HL-60 (cell line): ENCODE measurements at regions not wholly inside any gene's neighbourhood (a gene's known extent, or its start where the extent isn't known, plus 50 kb on each side); places are given as distances from the start of the nearest gene placed in this dataset.

Experiments
- DNase-seq, 2 experiments: peaks; one replicate each; pipeline ENCODE4 v3.0.0-alpha.2; 2010 to 2020; ENCODE audit warnings: low read depth in 1 of 2, low spot score in 1 of 2
- H3K27ac ChIP-seq: fragments of 250-450 bp; sonication (Bioruptor Pico); replicated peaks from 2 replicates; pipeline ENCODE4 v1.5.1; 2020; ENCODE audit warnings: mild to moderate bottlenecking, moderate library complexity
- H3K27me3 ChIP-seq: fragments of 250-450 bp; sonication (Bioruptor Pico); 2 replicates; pipeline ENCODE4 v1.5.1; 2021; ENCODE audit warnings: mild to moderate bottlenecking, moderate library complexity; ENCODE audit not compliant: insufficient read depth, poor library complexity, severe bottlenecking
- H3K4me3 ChIP-seq: replicated peaks from 2 replicates; pipeline ENCODE4 v1.5.1; 2011; ENCODE audit warnings: mild to moderate bottlenecking, control low read depth, low read length; ENCODE audit not compliant: insufficient read depth
- CTCF ChIP-seq: IDR thresholded peaks from one replicate; pipeline ENCODE4 v1.5.1; 2011; ENCODE audit warnings: low read length, control low read depth, inconsistent platforms; ENCODE audit not compliant: insufficient read depth
- GABPA ChIP-seq: IDR thresholded peaks from 2 replicates; pipeline ENCODE4 v1.6.1; 2012; ENCODE audit warnings: low read depth
- POLR2AphosphoS5 ChIP-seq: IDR thresholded peaks from 2 replicates; pipeline ENCODE4 v1.6.1; 2012; ENCODE audit warnings: low read depth
- REST ChIP-seq: IDR thresholded peaks from 2 replicates; pipeline ENCODE4 v1.6.1; 2012; ENCODE audit warnings: low read depth; ENCODE audit not compliant: insufficient replicate concordance
- SPI1 ChIP-seq: IDR thresholded peaks from 2 replicates; pipeline ENCODE4 v1.6.1; 2012; ENCODE audit warnings: low read depth, mild to moderate bottlenecking, borderline replicate concordance

GRCh38 chr13:107360010-107360409 lies 792.1 kb upstream of the ARGLU1 start:
- no peak for DNase-seq

DNA sequence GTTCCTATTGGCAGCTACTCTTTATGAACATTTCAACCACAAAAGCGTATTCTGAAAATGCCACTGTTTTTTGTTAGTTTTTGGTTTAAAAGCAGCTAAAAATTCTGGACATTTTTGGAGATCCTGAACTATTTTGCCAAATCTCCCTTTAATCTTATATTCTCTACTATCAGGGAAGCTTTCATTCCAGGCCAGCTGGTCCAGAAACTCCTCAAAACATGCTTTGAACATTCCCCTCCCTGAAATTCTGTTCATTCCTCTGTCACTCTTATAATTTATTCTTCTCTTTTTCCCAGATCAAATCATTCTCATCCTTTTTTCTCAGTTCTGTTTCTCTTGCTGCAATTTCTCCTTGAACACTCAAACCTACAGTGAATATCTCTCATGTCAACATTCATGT lies 790.9 kb upstream of the ARGLU1 start:
- Histone ChIP-seq H3K27me3 (no peaks in the 10 kb centered on the region), H3K27ac (no peak overlapping the region)

More at GRCh38 chr13:107360010-107360409, 792.1 kb upstream of the ARGLU1 start:
- no peak overlapping the region for H3K27ac ChIP-seq
- TF ChIP-seq SPI1 (no peak), GABPA (no peak), POLR2AphosphoS5 (no peak), REST (no peak), CTCF (no peak)
- H3K27me3 ChIP-seq, result no peaks in the 10 kb centered on the region
- H3K4me3 ChIP-seq, result no peak overlapping the region

DNA sequence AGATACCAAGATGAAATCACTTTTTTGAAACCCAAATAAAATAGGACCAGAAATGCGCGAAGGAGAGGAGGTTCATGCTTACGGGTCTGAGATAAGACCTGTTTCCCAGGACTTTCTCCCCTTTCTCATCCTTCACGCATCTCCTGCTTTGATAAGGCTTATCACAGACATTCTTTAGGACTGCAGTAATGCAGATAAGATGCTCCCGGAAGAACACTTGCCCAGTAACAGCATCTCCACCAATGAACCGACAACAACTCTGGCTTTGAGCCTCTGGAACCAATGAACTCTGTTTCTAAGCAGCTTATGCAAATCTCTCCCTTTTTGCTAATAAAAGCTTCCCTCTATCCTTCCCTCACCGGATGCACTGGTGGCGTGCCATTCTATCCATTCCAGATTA lies 783.4 kb upstream of the ARGLU1 start:
- no peak for DNase-seq
- TF ChIP-seq SPI1 (no peak), GABPA (no peak), CTCF (no peak), REST (no peak), POLR2AphosphoS5 (no peak)
- Histone ChIP-seq H3K27me3 (no peaks in the 10 kb centered on the region), H3K4me3 (no peak overlapping the region), H3K27ac (no peak overlapping the region)

More for the DNA sequence above, 790.9 kb upstream of the ARGLU1 start:
- TF ChIP-seq GABPA (no peak), SPI1 (no peak), CTCF (no peak), REST (no peak), POLR2AphosphoS5 (no peak)
- DNase-seq, result no peak
- no peak overlapping the region for H3K4me3 ChIP-seq
